ENCODE measurements at regions not wholly inside any gene's neighbourhood (a gene's known extent, or its start where the extent isn't known, plus 50 kb on each side); places are given as distances from the start of the nearest gene placed in this dataset.

GRCh38 chr18:41461114-41461513 is 493.9 kb upstream of the PIK3C3 start:
- no peak for DNase-seq (ENCODE audit: low read depth in 2 of 2)

- no peak for DNase-seq (ENCODE audit: low read depth in 2 of 2)
These were observed 495.4 kb upstream of the PIK3C3 start for GRCh38 chr18:41459656-41460055.

- no peak for DNase-seq (ENCODE audit: low read depth in 2 of 2)
These were observed 496.7 kb upstream of the PIK3C3 start for GRCh38 chr18:41458376-41458775.

- DNase-seq (ENCODE audit: low read depth in 2 of 2), result no peak
These were observed 497.2 kb upstream of the PIK3C3 start for GRCh38 chr18:41457765-41458326.

GRCh38 chr18:41456831-41457230 is 498.2 kb upstream of the PIK3C3 start:
- no peak for DNase-seq (ENCODE audit: low read depth in 2 of 2)

GRCh38 chr18:41449612-41450011 is 505.4 kb upstream of the PIK3C3 start:
- no peak for DNase-seq (ENCODE audit: low read depth in 2 of 2)

GRCh38 chr18:41444943-41445342 is 510.1 kb upstream of the PIK3C3 start:
- no peak for DNase-seq (ENCODE audit: low read depth in 2 of 2)

GRCh38 chr18:41436772-41437171 is 518.3 kb upstream of the PIK3C3 start:
- DNase-seq (ENCODE audit: low read depth in 2 of 2), result no peak

GRCh38 chr18:41418598-41418997 is 536.4 kb upstream of the PIK3C3 start:
- no peak for DNase-seq (ENCODE audit: low read depth in 2 of 2)

- DNase-seq (ENCODE audit: low read depth in 2 of 2), result no peak
These were observed 539.0 kb upstream of the PIK3C3 start for GRCh38 chr18:41416044-41416443.

- no peak for DNase-seq (ENCODE audit: low read depth in 2 of 2)
These were observed 545.0 kb upstream of the PIK3C3 start for GRCh38 chr18:41410006-41410405.

GRCh38 chr18:41406834-41407233 is 548.2 kb upstream of the PIK3C3 start:
- no peak for DNase-seq (ENCODE audit: low read depth in 2 of 2)

- DNase-seq (ENCODE audit: low read depth in 2 of 2), result no peak
These were observed 558.2 kb upstream of the PIK3C3 start for GRCh38 chr18:41396861-41397260.

- DNase-seq (ENCODE audit: low read depth in 2 of 2), result no peak
These were observed 558.8 kb upstream of the PIK3C3 start for GRCh38 chr18:41396211-41396610.

GRCh38 chr18:41395695-41396094 is 559.3 kb upstream of the PIK3C3 start:
- DNase-seq (ENCODE audit: low read depth in 2 of 2), result no peak

GRCh38 chr18:41391616-41392595 is 563.1 kb upstream of the PIK3C3 start:
- no peak for DNase-seq (ENCODE audit: low read depth in 2 of 2)

GRCh38 chr18:41390309-41390708 is 564.7 kb upstream of the PIK3C3 start:
- DNase-seq (ENCODE audit: low read depth in 2 of 2), result no peak

GRCh38 chr18:41378598-41378997 is 576.4 kb upstream of the PIK3C3 start:
- no peak for DNase-seq (ENCODE audit: low read depth in 2 of 2)

- DNase-seq (ENCODE audit: low read depth in 2 of 2), result no peak
These were observed 581.4 kb upstream of the PIK3C3 start for GRCh38 chr18:41373612-41374011.

GRCh38 chr18:41372046-41372665 is 582.9 kb upstream of the PIK3C3 start:
- no peak for DNase-seq (ENCODE audit: low read depth in 2 of 2)

GRCh38 chr18:41371156-41372045 is 583.6 kb upstream of the PIK3C3 start:
- DNase-seq (ENCODE audit: low read depth in 2 of 2), result no peak

- no peak for DNase-seq (ENCODE audit: low read depth in 2 of 2)
These were observed 584.3 kb upstream of the PIK3C3 start for GRCh38 chr18:41370740-41371139.

Data from stimulated activated CD4-positive, alpha-beta T cell treated with anti-CD3 and anti-CD28 coated beads, Interleukin-1b, Interleukin-23, amount 100 ng/mL, for 4 hours (primary cell).